Central memory CD4-positive, alpha-beta T cell (primary cell): ENCODE measurements at regions not wholly inside any gene's neighbourhood (a gene's known extent, or its start where the extent isn't known, plus 50 kb on each side); places are given as distances from the start of the nearest gene placed in this dataset.
"Not testable (repeated sequence)": the region's sequence is repeated elsewhere in the genome, so short reads cannot be mapped to it uniquely, and the experiment has no call there.

Source experiments
- DNase-seq: peaks from one replicate; pipeline ENCODE4 v3.0.0; 2022

- DNase-seq: not testable (repeated sequence)
Measured at GRCh38 chr18:8913606-8914403, 188.7 kb upstream of the NDUFV2 start.

- not testable (repeated sequence) for DNase-seq
Measured at GRCh38 chr18:8914404-8915264, 187.9 kb upstream of the NDUFV2 start.

GRCh38 chr18:8920856-8921787 lies 181.4 kb upstream of the NDUFV2 start:
- DNase-seq: not testable (repeated sequence)

GRCh38 chr18:8926464-8926863 lies 176.0 kb upstream of the NDUFV2 start:
- no peak for DNase-seq

GRCh38 chr18:8928044-8928443 lies 174.5 kb upstream of the NDUFV2 start:
- DNase-seq: no peak

GRCh38 chr18:8928847-8929780 lies 173.4 kb upstream of the NDUFV2 start:
- no peak for DNase-seq

- DNase-seq: no peak
Measured at GRCh38 chr18:8930990-8931616, 171.4 kb upstream of the NDUFV2 start.

- no peak for DNase-seq
Measured at GRCh38 chr18:8932866-8933265, 169.6 kb upstream of the NDUFV2 start.

GRCh38 chr18:8933714-8934284 lies 168.7 kb upstream of the NDUFV2 start:
- no peak for DNase-seq

- DNase-seq: not testable (repeated sequence)
Measured at GRCh38 chr18:8935346-8935745, 167.2 kb upstream of the NDUFV2 start.

GRCh38 chr18:8936619-8937018 lies 165.9 kb upstream of the NDUFV2 start:
- no peak for DNase-seq

GRCh38 chr18:8937160-8938094 lies 165.1 kb upstream of the NDUFV2 start:
- no peak for DNase-seq

- DNase-seq: no peak
Measured at GRCh38 chr18:8938817-8939216, 163.7 kb upstream of the NDUFV2 start.

- no peak for DNase-seq
Measured at GRCh38 chr18:8942021-8942908, 160.2 kb upstream of the NDUFV2 start.

- DNase-seq: no peak
Measured at GRCh38 chr18:8942909-8943545, 159.5 kb upstream of the NDUFV2 start.

- no peak for DNase-seq
Measured at GRCh38 chr18:8943900-8944870, 158.3 kb upstream of the NDUFV2 start.

GRCh38 chr18:8944871-8945245 lies 157.6 kb upstream of the NDUFV2 start:
- DNase-seq: no peak
